ENCODE measurements at regions not wholly inside any gene's neighbourhood (a gene's known extent, or its start where the extent isn't known, plus 50 kb on each side); places are given as distances from the start of the nearest gene placed in this dataset.

DNA sequence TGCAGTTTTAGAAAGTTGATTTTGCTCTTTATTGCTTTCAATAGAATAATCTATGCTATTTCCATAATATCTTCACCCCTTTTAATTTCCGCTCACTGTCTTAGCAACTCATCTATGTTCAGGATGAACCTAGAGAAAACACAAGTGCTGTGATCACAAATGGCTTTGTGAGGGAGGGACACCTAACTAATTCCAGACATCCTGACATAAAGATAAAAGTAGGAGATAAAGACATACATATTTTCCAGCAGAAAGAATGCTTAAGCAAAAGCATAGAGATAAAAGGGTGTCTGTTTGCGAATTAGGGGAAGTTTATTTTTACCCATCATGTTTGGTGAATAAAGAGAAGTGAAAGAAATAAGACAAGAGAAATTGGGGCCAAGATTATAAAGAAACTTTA lies 254.2 kb downstream of the KCNJ2 start:
- TF ChIP-seq CTCF (IDR thresholded peaks at IDR 0.05): no peak
- no peak for TF ChIP-seq POLR2A (IDR thresholded peaks at IDR 0.05)

All from uterus (tissue), 2 donors.